Right lobe of liver (tissue), 4 donors: ENCODE measurements at regions not wholly inside any gene's neighbourhood (a gene's known extent, or its start where the extent isn't known, plus 50 kb on each side); places are given as distances from the start of the nearest gene placed in this dataset.

ENCODE experiments used
- CTCF ChIP-seq, 4 donors: fragments of 200-600 bp in 3 of 4; fragments of 450-650 bp in 1 of 4; IDR thresholded peaks; one replicate each; pipeline versions ENCODE4 v1.5.1 to v1.8.0; 2016 to 2022; ENCODE audit warnings: antibody characterized with exemption in 4 of 4, mild to moderate bottlenecking in 2 of 4
- POLR2A ChIP-seq: fragments of 450-650 bp; IDR thresholded peaks from one replicate; pipeline ENCODE4 v1.6.1; 2017; ENCODE audit warnings: antibody characterized with exemption, mild to moderate bottlenecking
- donor health status: DM: no; HTN: no; CAD: no.
- donor health status: DM: no; HTN: no; CAD: no.
- donor health status: DM: no; HTN: yes; CAD: no.

DNA sequence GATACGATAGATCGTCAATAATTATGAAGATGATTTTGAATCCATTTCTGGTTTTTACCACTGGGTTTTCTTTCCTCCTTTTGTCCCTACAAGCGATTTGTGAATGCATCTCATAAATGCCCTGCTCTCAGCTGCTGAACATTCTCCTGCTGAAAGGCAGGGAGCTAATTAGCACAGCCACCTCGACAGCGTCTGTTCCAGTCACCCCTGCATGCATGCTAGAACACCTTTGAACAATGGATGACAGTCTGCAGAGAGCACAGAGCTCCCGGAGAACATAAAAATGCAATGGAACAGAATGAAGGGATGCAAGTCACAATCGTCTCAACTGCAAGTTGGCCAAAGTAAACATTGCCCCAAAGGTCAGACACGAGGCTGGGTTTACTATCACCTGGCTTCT, 105.8 kb downstream of the SLC35B3 start:
- TF ChIP-seq POLR2A (no peak), CTCF (IDR thresholded peaks at IDR 0.05) (no peak)
